HG03095 (cell line): ENCODE measurements at regions not wholly inside any gene's neighbourhood (a gene's known extent, or its start where the extent isn't known, plus 50 kb on each side); places are given as distances from the start of the nearest gene placed in this dataset.
"Not testable (repeated sequence)": the region's sequence is repeated elsewhere in the genome, so short reads cannot be mapped to it uniquely, and the experiment has no call there.

Experiments used
- ATAC-seq: cut with Tn5 transposase; IDR thresholded peaks from one replicate; pipeline ENCODE4 v1.9.1; 2021; ENCODE audit warnings: moderate library complexity; ENCODE audit not compliant: unreplicated experiment

- ATAC-seq, result no peak
Measured at GRCh38 chr12:131249246-131250027, 295.7 kb downstream of the ADGRD1 start.

GRCh38 chr12:131250028-131250950 lies 296.6 kb downstream of the ADGRD1 start:
- ATAC-seq, result no peak

- ATAC-seq, result no peak
Measured at GRCh38 chr12:131250951-131251315, 297.2 kb downstream of the ADGRD1 start.

GRCh38 chr12:131251336-131252101 lies 297.8 kb downstream of the ADGRD1 start:
- ATAC-seq, result no peak

- no peak for ATAC-seq
Measured at GRCh38 chr12:131253376-131254026, 299.8 kb downstream of the ADGRD1 start.

- ATAC-seq, result no peak
Measured at GRCh38 chr12:131254374-131254773, 300.7 kb downstream of the ADGRD1 start.

GRCh38 chr12:131258398-131258797 lies 304.7 kb downstream of the ADGRD1 start:
- no peak for ATAC-seq

GRCh38 chr12:131260251-131260905 lies 306.7 kb downstream of the ADGRD1 start:
- no peak for ATAC-seq

- no peak for ATAC-seq
Measured at GRCh38 chr12:131260954-131261353, 307.2 kb downstream of the ADGRD1 start.

GRCh38 chr12:131261906-131262305 lies 308.2 kb downstream of the ADGRD1 start:
- ATAC-seq, result no peak

GRCh38 chr12:131263626-131264025 lies 309.9 kb downstream of the ADGRD1 start:
- no peak for ATAC-seq

- no peak for ATAC-seq
Measured at GRCh38 chr12:131264635-131265034, 310.9 kb downstream of the ADGRD1 start.

- ATAC-seq, result no peak
Measured at GRCh38 chr12:131266591-131267467, 313.1 kb downstream of the ADGRD1 start.

- ATAC-seq, result no peak
Measured at GRCh38 chr12:131267576-131267975, 313.9 kb downstream of the ADGRD1 start.

- ATAC-seq, result not testable (repeated sequence)
Measured at GRCh38 chr12:131268123-131268522, 314.4 kb downstream of the ADGRD1 start.

- not testable (repeated sequence) for ATAC-seq
Measured at GRCh38 chr12:131268571-131268970, 314.9 kb downstream of the ADGRD1 start.

- ATAC-seq, result no peak
Measured at GRCh38 chr12:131269551-131269950, 315.8 kb downstream of the ADGRD1 start.

- ATAC-seq, result not testable (repeated sequence)
Measured at GRCh38 chr12:131269977-131270376, 316.3 kb downstream of the ADGRD1 start.

- ATAC-seq, result no peak
Measured at GRCh38 chr12:131271724-131272123, 318.0 kb downstream of the ADGRD1 start.
